ENCODE measurements at regions not wholly inside any gene's neighbourhood (a gene's known extent, or its start where the extent isn't known, plus 50 kb on each side); places are given as distances from the start of the nearest gene placed in this dataset.

GRCh38 chr6:108737594-108738546 lies 110.4 kb upstream of the ARMC2 start:
- TF ChIP-seq EZH2 (IDR thresholded peaks at IDR 0.05; ENCODE audit: insufficient read depth, poor library complexity, severe bottlenecking) (no peak), EZH2phosphoT487 (IDR thresholded peaks at IDR 0.05; ENCODE audit: insufficient read depth, low read depth) (no peak)
